Aorta (tissue), 5 donors: ENCODE measurements at regions not wholly inside any gene's neighbourhood (a gene's known extent, or its start where the extent isn't known, plus 50 kb on each side); places are given as distances from the start of the nearest gene placed in this dataset.

Source experiments
- ATAC-seq: fragments of 200-7000 bp; cut with Tn5 transposase; one replicate; pipeline ENCODE4 v1.9.1; 2022; ENCODE audit warnings: moderate library complexity; ENCODE audit not compliant: low FRiP score
- DNase-seq, 2 donors: peaks; one replicate each; pipeline ENCODE4 v3.0.0-alpha.2; 2020
- H3K27ac ChIP-seq, 2 donors: one replicate each; pipeline ENCODE4 v1.5.1; 2013; ENCODE audit warnings: low read length in 2 of 2, mild to moderate bottlenecking in 2 of 2, moderate library complexity in 2 of 2, control low read depth in 1 of 2, inconsistent platforms in 1 of 2, low read depth in 1 of 2
- H3K27me3 ChIP-seq, 2 donors: one replicate each; pipeline ENCODE4 v1.6.1; 2013; ENCODE audit warnings: control low read depth in 1 of 2, low read length in 1 of 2, mild to moderate bottlenecking in 1 of 2, moderate library complexity in 1 of 2; ENCODE audit not compliant: insufficient read depth in 2 of 2, control insufficient read depth in 1 of 2
- H3K36me3 ChIP-seq, 2 donors: one replicate each; pipeline ENCODE4 v1.6.1; 2013; ENCODE audit warnings: control low read depth in 1 of 2, low read length in 1 of 2, mild to moderate bottlenecking in 1 of 2; ENCODE audit not compliant: insufficient read depth in 2 of 2, control insufficient read depth in 1 of 2
- H3K4me1 ChIP-seq, 2 donors: one replicate each; pipeline ENCODE4 v1.6.1; 2013; ENCODE audit warnings: low read length in 2 of 2, control low read depth in 1 of 2, mild to moderate bottlenecking in 1 of 2, moderate library complexity in 1 of 2; ENCODE audit not compliant: insufficient read depth in 2 of 2, control insufficient read depth in 1 of 2
- H3K4me3 ChIP-seq, 2 donors: one replicate each; pipeline ENCODE4 v1.5.1; 2013; ENCODE audit warnings: low read length in 2 of 2, control low read depth in 1 of 2, mild to moderate bottlenecking in 1 of 2
- H3K9me3 ChIP-seq: one replicate; pipeline ENCODE4 v1.6.1; 2013; ENCODE audit warnings: mild to moderate bottlenecking, low read length; ENCODE audit not compliant: control insufficient read depth
- WGBS, 2 donors: extraction: QIAGEN DNeasy Blood & Tissue Kit; methylation state at CpG; one replicate each; pipeline ENCODE4 v1.1.7; 2013; 5-methylcytosine and 5-hydroxymethylcytosine counted together
- intact Hi-C, 2 donors: fragments of 100-400 bp; cut with DNase I; formaldehyde crosslinking; loops; one replicate each; pipeline versions ENCODE4 v1.14.2 to v1.15.0; 2022
- donor health status: healthy with polysubstance abuse.
- donor health status: Bipolar disorder and iron deficiency.
- donor health status: DM: no; HTN: no; CAD: no.
- donor health status: DM: no; HTN: no; CAD: no.
- donor health status: DM: yes; HTN: yes; CAD: no.

DNA sequence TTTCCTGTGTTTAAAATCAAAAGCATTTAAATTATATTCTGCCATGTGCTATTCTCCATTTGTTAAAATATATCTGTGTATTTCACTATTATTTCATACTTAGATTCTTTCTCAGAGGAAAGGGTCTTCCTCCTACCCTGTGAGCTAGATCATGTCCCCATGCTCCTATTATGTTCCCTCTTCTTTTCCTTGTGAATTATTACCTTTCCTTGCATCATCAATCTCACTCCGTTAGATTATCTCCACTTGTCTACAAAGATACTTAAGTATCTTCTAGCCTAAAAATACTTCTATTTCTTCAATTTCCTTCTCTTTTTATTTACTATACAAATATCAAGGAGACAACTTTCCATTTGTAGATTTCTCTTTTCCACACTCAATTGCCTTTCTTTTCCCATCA, 146.5 kb downstream of the FOXG1 start:
- H3K27ac ChIP-seq: no peak overlapping the region
- no peak overlapping the region for H3K4me3 ChIP-seq
- intact Hi-C loops: no loop called here
- no peaks in the 10 kb centered on the region for H3K36me3 ChIP-seq
- no peak for ATAC-seq
- WGBS, 2 donors: 72 to 79% methylated on average over 1 of the region's 1 CpG
- H3K27me3 ChIP-seq: no peaks in the 10 kb centered on the region
- H3K4me1 ChIP-seq: no peaks in the 10 kb centered on the region
- DNase-seq: no peak
- no peaks in the 10 kb centered on the region for H3K9me3 ChIP-seq

DNA sequence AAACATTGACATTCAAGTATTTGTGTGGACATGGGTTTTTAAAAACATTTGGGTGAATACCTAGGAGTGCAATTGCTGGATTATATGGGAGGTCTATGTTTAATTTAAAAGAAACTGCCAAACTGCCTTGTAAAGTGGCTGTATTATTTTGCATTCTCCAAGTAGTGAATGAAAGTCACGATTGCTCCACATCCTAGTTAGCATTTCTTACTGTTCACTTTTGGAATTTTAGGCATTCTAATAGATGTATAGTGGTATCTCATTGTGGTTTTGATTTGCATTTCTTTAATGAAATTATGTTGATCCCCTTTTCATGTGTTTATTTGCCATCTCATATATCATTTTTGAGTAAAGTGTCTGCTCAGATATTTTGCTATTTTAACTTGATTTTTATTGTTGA, 159.5 kb downstream of the FOXG1 start:
- Histone ChIP-seq H3K4me1 (no peaks in the 10 kb centered on the region), H3K36me3 (no peaks in the 10 kb centered on the region), H3K9me3 (no peaks in the 10 kb centered on the region), H3K4me3 (no peak overlapping the region), H3K27me3 (no peaks in the 10 kb centered on the region), H3K27ac (no peak overlapping the region)
- ATAC-seq (no peak), DNase-seq (no peak)
- intact Hi-C loops: no loop called here
- 22 to 28% methylated on average over 1 of the region's 1 CpG for WGBS, 2 donors

DNA sequence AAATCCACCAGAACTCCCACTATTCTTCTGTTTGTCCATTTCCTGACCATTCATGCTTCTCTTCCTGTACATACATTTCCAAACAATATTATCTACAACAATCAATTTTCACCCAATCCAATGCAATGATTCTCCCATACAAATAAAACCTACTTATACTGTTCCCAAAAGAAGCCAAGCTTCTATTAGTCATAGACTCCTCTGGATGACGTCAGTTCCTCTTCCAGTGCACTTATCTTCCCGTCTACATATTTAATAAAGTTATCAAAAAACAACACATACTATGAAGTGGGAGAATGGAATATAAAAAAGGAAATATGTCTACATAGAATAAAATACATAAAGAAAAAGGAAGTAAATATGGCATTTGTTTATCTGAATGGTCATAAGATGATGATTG, 165.4 kb downstream of the FOXG1 start:
- Histone ChIP-seq H3K27ac (no peak overlapping the region), H3K27me3 (no peaks in the 10 kb centered on the region), H3K36me3 (no peaks in the 10 kb centered on the region), H3K4me1 (no peaks in the 10 kb centered on the region), H3K9me3 (no peaks in the 10 kb centered on the region), H3K4me3 (no peak overlapping the region)
- ATAC-seq: no peak
- 46 to 73% methylated on average over 2 of the region's 2 CpGs for WGBS, 2 donors
- no peak for DNase-seq
- intact Hi-C loops: no loop called here

DNA sequence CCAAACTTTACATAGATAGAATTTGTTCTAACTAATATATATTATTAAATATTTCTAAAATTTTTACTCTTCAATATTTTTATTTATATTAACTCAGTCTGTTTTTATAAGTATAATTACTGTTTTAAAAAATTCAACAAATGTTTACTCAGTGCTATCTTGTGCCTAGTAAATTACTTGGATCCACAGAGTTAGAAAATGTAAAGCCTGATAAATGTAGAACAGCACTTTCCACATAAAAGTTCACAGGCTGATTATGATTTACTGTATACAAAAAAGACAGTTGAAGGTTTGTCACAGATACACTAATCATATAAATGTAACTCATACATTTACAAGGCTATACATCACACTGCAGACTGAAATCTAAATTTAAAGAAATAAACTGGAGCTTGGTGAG, 170.0 kb downstream of the FOXG1 start:
- Histone ChIP-seq H3K9me3 (no peaks in the 10 kb centered on the region), H3K4me3 (no peak overlapping the region), H3K27me3 (no peaks in the 10 kb centered on the region), H3K36me3 (no peaks in the 10 kb centered on the region), H3K4me1 (no peaks in the 10 kb centered on the region), H3K27ac (no peak overlapping the region)
- DNase-seq (no peak), ATAC-seq (no peak)
- intact Hi-C loops: no loop called here

DNA sequence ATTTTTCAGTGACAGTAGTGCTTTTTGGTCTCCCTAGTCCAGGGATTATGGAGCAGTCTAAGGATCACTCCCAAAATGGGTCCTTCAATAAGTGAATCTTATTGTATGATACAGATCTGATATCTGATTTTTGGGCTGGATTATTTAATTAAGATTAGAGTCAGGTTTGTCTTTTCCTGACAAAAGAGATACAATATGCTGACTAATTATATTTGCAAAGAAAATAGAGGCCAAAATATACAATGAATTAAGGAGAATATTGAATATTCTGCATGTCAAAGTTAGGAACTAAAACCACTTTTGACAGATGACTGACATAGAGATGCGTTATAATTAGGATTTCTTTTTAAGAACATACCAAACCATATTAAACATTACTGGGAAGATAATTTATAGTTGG, 175.2 kb downstream of the FOXG1 start:
- no peak for DNase-seq
- Histone ChIP-seq H3K36me3 (no peaks in the 10 kb centered on the region), H3K4me3 (no peak overlapping the region), H3K27me3 (no peaks in the 10 kb centered on the region), H3K4me1 (no peaks in the 10 kb centered on the region), H3K27ac (no peak overlapping the region), H3K9me3 (no peaks in the 10 kb centered on the region)
- intact Hi-C loops: no loop called here
- 83 to 89% methylated on average over 1 of the region's 1 CpG for WGBS, 2 donors
- no peak for ATAC-seq

DNA sequence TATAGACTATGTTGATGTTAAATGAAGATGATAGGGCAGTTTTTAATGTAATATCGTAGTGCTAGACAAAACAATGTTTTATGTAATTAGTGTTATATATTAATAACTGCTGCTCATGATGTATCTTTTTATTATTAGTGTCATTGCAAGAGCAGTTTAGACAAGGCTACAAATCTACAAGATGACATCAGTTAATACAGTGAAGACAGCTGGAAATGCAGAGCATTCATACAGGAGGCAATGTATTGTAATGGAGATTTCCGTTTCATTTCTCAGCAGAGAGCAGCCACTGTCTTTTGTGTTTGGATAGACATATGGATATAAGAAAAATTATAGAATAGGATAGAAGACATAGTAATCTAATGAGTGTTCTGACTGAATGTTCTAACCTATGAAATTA, 178.0 kb downstream of the FOXG1 start:
- 71 to 80% methylated on average over 2 of the region's 2 CpGs for WGBS, 2 donors
- Histone ChIP-seq H3K27ac (no peak overlapping the region), H3K27me3 (no peaks in the 10 kb centered on the region), H3K9me3 (no peaks in the 10 kb centered on the region), H3K4me1 (no peaks in the 10 kb centered on the region), H3K4me3 (no peak overlapping the region), H3K36me3 (no peaks in the 10 kb centered on the region)
- ATAC-seq: no peak
- DNase-seq: no peak
- intact Hi-C loops: no loop called here

DNA sequence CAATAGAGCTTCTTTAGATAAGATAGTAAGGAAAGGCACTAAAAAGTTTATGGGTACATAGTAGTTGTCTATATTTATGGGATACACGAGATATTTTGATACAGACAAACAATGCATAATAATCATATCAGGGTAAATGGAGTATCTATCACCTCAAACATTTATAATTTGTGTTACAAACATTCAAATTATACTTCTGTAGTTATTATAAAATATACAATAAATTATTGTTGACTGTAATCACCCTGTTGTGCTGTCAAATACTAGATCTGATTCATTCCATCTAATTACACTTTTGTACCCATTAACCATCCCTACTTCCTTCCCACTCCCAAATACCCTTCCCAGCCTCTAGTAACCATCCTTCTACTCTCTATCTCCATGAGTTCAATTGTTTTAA, 179.7 kb downstream of the FOXG1 start:
- no peaks in the 10 kb centered on the region for H3K9me3 ChIP-seq
- intact Hi-C loops: no loop called here
- no peak overlapping the region for H3K4me3 ChIP-seq
- 62 to 66% methylated on average over 1 of the region's 1 CpG for WGBS, 2 donors
- no peaks in the 10 kb centered on the region for H3K27me3 ChIP-seq
- no peaks in the 10 kb centered on the region for H3K36me3 ChIP-seq
- no peaks in the 10 kb centered on the region for H3K4me1 ChIP-seq
- no peak for DNase-seq
- no peak for ATAC-seq
- H3K27ac ChIP-seq: no peak overlapping the region

DNA sequence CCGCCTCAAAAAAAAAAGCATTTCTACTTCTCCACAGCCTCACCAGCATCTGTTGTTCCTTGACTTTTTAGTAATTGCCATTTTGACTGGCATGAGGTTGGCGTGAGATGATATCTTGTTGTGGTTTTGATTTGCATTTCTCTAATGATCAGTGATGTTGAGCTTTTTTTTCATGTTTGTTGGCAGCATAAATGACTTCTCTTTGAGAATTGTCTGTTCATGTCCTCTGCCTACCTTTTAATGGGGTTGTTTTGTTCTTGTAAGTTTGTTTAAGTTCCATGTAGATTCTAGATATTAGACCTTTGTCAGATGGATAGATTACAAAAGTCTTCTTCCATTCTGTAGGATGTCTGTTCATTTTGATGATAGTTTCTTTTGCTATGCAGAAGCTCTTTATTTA, 182.9 kb downstream of the FOXG1 start:
- Histone ChIP-seq H3K36me3 (no peaks in the 10 kb centered on the region), H3K9me3 (peaks cover 2% of the 10 kb centered on the region), H3K4me3 (no peak overlapping the region), H3K27me3 (no peaks in the 10 kb centered on the region), H3K4me1 (no peaks in the 10 kb centered on the region), H3K27ac (no peak overlapping the region)
- no peak for DNase-seq
- WGBS, 2 donors: 92 to 95% methylated on average over 2 of the region's 2 CpGs
- intact Hi-C loops: no loop called here
- no peak for ATAC-seq

DNA sequence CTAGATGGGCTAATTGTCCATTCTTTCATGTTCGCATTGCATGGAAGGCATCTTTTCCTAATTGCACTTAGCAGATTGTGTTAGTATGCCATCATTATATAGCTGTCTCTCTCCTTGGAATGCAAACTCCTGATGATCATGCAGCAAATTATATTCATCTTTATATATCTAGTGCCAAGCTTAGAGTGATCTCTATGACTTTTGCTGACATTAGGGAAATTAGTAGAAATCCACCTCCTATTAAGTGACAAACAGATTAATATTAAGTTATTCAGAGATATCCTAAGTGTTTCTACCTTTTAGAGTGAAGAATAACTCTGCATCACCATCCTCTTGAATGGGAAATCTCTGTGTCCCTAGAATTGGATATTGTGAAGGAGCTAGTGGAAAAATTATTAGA, 185.6 kb downstream of the FOXG1 start:
- intact Hi-C loops: no loop called here
- no peak overlapping the region for H3K27ac ChIP-seq
- H3K27me3 ChIP-seq: no peaks in the 10 kb centered on the region
- ATAC-seq: no peak
- 88 to 92% methylated on average over 1 of the region's 1 CpG for WGBS, 2 donors
- H3K4me3 ChIP-seq: no peak overlapping the region
- H3K4me1 ChIP-seq: no peaks in the 10 kb centered on the region
- DNase-seq: no peak
- peaks cover 3% of the 10 kb centered on the region for H3K9me3 ChIP-seq
- H3K36me3 ChIP-seq: no peaks in the 10 kb centered on the region

DNA sequence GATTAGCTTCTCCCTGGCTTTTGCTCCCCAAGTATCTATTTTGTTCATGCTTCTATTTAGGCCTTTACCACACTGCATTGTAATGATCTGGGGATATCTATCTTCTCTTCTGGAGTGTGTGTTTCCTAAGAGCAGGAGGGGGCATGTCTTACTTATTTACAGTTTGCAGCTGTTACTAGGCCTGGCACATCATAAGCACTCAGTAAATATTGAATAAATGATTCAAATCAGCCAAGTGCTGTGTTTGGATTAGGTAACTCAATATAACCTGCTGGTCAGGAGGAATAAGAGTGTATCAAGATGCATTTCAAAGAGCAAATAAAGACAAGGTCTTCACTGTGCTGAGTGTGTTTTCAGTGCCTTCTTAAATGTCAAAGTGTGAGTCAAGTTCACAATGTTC, 186.1 kb downstream of the FOXG1 start:
- no peak for ATAC-seq
- no peaks in the 10 kb centered on the region for H3K27me3 ChIP-seq
- H3K36me3 ChIP-seq: no peaks in the 10 kb centered on the region
- no peaks in the 10 kb centered on the region for H3K4me1 ChIP-seq
- intact Hi-C loops: no loop called here
- no peak overlapping the region for H3K4me3 ChIP-seq
- no peak for DNase-seq
- no peak overlapping the region for H3K27ac ChIP-seq
- peaks cover 3% of the 10 kb centered on the region for H3K9me3 ChIP-seq
